ENCODE measurements at regions not wholly inside any gene's neighbourhood (a gene's known extent, or its start where the extent isn't known, plus 50 kb on each side); places are given as distances from the start of the nearest gene placed in this dataset.

DNA sequence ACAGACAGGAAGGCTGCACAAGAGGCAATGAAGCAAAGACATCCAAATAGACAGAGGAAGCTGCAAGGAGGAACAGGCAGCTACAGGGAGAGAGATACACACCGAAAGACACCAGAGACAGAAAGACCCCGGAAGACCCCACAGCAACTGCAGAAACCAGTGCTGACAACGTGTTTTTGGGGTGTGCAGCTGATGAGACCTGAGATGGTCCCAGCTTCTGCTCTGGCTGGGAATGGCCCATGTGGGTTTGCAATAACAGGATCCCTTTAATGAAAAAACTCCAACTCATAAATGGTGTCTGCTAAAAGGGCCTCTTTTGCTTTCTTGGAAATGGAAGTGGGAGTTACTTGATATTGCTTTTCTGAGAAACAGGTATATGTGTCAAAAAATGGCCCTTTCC lies 101.5 kb upstream of the CDH11 start:
- DNase-seq, result no peak

DNA sequence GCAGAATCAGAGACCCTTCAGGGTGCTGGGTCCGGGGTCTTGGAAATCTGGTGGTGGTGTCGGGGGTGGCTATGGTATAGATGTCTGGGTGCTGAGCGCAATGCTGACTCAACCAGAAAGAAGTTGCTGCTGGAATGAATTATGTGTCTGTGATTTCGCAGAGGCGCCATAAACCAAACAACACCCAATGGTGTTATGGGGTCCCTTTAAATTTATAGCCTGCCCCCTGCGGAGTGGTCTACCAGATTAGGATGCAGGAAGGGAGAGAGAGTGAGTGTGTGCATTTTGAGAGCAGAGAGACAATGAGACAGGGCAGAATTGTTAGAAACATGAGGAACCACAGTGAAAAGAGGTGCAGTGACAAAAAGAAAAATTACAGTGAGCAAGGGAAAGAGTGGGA lies 100.7 kb upstream of the CDH11 start:
- DNase-seq, result no peak

DNA sequence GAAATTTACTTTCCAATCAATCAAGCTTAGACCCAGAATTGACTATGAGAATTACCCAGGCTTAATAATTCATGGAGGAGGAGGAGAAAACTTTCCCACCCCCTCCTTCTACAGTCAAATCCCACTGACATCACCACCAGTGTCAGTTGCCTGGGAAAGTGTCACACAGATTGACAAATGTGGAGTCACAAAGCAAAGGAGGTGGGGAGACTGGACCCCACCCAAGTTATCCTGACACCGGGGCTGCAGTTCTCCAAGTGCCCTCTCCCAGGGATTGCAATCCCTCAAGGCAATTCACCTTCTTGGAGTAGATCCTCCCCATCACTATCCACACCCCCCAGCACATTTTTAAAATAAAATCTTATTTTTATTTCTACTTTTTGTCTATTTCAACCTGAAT lies 100.2 kb upstream of the CDH11 start:
- DNase-seq, result no peak

DNA sequence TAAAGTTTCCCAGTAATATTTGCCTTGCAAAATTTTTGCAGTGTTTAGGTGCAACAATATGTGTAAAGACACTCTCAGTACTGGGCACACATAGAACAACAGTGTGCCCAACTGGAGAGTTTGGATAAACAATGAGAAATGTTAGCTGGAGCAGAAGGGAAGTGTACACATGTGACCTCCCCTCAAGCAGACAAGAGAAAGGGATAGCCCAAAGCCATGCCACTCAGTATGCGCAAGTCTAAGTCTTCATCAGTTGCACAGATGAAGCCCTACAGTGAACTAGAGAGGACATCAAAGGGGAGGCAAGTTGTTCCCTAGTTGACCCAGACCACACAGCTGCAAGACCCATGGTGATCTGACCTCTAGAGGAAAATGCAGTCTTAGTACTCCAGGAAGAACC lies 97.9 kb upstream of the CDH11 start:
- DNase-seq, result no peak

DNA sequence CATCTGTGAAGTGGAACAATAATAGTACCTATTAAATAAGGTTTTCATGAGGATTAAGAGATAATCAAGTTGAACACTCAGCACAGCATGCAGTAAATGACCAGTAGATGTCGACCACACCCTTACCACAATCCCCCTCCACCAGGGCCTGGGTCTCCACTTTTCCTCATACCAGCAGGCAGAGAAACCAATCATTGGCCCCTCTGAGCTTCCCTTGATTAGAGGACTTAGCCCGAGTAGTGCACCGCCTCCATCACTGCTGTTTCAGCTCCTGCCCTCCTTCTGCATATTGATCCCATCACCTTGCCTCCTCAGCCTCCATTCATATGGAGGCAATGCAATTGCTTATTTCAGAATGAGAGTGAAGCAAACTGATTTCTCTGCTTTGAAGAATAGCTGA lies 96.5 kb upstream of the CDH11 start:
- DNase-seq, result no peak

DNA sequence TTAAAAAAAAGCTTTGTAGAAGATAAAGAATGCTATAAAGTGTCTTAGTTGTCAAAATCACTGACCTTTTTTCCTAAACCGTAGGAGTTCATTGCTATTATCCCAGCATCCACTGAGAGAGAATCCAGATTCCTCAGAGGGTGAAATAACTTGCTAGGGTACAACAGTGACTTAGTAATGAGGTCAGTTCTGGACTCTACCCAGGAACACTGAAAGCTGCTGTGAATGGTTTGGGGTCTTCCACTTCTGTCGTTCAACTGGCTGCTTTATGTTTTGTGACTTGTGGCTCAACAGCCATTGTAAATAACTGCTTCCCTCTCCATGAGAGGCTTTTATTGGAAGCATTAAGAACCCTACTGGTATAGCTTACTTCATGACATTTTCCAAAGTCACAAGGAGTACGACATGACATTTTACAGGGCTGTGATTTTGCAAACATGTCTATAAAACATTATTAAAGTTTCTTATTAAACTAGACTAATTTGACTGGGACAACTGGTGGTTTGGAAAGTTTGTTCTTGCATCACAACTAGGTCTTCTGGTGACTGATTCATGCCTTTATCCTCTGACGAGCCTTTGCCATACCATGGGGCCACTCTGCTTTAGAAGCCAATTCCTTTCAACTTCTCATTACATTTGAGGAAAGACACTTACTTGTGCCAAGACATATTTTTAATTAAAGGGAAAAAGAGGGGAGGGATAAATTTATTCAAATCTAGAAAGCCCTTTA lies 92.2 kb upstream of the CDH11 start:
- no peak for DNase-seq

DNA sequence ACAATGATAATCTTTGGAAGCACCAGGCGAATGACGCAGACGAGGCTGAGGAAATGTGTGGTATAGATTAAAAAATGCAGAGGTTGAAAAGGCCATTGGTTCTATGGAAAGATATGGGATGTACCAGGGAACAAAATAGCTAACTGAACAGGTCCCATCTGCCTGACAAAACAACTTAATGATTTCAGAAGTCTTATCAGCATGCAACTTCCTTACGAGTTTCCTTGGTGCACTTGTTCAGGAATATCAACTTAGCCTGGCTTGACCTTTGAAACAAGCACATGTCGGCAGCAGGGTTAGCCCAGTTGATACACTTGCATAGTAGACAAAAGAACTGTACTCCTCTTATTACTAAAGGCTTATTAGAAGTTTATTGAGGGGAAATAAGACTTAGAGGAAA lies 90.9 kb upstream of the CDH11 start:
- DNase-seq, result no peak

DNA sequence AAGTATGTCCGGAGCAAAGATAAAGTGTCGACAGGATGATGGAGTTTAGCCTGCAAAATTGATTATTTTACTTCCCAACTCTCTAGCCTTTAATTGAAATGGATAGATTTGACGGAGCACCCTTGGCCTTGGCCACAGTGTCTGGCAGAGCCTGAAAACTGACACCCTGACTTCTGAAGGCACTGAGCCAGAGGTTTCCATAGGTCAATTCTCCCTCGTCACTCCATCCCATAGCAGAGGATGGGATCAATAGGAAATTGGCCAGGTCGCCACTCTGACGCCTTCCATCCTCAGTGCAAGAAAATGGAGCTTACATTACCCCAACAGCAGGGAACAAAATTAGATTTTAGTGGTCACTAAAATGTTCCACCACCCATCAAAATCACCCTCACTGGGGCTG lies 90.4 kb upstream of the CDH11 start:
- DNase-seq, result no peak

DNA sequence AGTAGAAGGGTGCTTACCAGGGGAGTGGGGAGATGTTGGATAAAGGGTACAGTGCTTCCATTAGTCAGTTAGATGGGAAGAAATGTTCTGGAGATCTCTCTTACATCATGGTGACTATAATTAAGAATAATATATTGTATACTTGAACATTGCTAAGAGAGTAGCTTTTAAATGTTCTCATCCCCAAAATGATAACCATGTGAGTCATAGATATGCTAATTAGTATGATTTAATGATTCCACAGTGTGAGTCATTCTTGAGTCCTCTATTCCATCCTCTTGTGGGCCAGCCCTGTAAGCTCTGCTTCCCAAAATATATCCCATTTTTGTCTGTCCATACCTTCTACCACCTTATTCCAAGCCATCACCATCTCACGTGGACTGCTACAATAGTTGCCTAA lies 80.6 kb upstream of the CDH11 start:
- DNase-seq, result no peak

DNA sequence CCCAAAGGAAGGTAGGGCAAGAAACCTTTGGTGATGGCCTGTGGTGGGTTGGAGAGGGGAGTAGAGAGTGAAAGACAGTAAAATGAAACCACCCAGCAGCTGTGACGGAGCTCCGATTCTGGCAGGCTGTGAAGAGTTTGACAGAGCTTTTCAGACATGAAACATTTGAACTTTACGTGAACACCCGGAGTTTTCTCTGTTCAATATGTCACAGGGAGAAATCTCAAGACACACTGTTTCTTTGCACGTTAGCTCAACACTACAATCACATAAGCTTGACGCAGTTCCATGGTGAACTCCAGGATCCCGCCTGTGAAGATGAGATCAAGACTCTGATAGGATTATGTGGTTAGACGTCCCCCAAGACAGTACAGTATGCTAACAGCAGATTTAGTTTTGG lies 79.6 kb upstream of the CDH11 start:
- no peak for DNase-seq

DNA sequence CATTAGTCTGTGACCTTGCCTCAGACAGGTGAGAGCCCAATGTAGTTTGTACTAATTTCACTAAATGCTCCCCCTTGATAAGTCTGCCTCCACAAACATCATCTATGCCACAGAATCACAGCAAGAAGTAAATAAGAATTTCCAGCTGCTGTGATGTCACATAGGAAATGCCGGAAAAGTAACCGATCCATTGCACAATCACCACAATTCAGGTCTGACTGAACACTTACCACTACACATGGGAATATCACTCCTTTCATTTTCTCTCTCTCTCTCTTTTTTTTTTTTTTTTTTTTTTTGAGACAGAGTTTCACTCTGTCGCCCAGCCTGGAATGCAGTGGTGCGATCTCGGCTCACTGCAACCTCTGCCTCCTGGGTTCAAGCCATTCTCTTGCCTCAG lies 79.0 kb upstream of the CDH11 start:
- no peak for DNase-seq

DNA sequence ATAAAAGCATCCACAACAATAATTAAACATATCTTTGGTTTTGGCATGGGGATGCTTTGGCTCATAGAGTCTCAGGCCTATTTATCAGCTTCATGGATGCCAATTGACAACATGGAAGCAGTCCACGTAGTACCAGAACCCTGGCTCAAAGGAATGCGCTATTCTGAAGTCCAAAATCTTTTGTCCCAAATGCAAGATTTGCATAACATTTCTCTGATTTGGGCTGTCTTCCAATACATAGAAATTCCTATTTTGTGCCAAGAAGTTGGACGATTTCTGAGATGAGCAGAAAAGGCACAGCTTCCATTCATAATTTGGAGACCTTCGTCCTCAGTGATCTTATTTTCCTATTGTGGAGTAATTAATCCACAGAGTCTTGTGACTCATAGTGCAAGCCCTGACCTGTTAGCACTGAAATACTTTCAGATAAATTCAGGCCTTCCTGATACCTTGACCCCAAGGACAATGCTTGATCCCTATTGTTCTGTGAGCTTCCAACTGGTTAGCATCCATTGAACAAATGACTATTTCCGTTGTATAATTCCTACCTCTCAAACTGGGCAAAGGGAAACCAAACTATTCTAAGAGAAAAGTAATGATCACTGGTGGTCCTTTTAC lies 78.4 kb upstream of the CDH11 start:
- DNase-seq, result no peak

DNA sequence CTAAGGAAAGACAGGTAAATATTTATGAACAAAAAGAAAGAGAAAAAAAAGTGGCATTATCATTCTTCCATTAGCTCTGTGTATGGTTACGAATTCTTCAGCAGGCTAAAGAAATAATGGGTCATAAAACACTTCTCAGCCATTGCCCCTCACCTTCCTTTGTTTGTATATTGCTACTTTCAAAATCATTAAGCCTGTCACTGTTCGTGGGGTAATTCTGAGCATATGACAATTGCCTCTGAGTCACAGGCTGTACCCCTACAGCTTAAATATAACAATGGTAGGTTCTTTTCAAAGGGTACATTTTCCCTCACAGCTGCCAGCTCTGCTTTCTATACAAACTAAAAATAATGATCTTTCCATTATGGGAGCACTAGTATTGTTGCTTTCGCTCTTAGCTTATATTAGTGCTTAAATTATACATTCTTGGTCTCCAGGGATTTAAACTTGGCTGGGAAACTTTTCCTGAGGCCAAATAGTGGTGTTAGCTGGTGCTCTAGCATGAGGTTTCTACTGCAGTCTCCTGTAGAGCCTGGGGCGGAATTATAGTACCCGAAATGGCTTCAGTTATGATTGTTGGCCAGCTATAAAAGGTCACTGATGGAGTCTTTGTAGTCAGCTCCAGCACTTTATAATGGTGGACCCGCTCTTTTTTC lies 74.7 kb upstream of the CDH11 start:
- DNase-seq, result no peak

DNA sequence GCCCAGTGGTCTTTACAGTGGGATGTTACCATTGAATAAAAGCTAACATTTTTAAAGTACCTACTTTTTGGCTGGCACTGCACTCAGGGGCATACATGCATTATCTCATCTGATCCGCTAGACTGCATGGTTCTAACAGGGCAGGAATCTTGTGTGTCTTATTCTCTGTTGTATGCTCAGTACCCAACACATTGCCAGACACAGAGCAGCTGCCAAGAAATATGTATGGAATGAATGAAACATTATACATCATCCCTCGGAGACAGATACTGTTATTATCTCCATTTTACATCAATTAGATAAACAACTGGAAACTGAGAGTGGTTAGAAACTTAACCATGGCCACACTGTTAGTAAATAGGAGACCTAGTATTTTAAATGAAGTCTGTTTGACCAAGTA lies 74.1 kb upstream of the CDH11 start:
- DNase-seq, result no peak

DNA sequence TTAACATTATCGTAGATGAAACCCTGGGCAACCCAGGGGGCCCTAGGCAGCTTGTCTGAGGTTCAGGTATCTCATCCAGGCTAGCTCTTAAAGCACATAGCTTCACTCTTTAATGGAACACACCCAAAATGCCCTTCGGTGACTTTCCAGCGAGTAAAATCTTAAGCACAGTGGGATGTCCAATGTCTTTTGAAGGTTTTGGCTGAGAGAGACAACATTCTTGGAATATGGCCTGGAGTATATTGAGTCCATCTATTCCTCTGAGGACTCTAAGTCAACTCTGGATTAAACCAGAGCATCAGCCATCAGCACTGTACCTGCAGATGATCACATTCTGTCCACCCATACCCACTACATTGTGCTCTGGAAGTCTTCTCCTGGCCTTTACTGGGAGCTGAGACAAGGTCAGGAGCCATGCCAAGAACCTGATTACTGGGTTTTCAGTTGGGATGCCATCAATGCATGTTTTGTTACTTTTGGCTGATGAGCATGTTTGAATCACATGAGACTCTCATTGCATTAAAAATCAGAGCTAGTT lies 63.4 kb upstream of the CDH11 start:
- DNase-seq, result no peak

DNA sequence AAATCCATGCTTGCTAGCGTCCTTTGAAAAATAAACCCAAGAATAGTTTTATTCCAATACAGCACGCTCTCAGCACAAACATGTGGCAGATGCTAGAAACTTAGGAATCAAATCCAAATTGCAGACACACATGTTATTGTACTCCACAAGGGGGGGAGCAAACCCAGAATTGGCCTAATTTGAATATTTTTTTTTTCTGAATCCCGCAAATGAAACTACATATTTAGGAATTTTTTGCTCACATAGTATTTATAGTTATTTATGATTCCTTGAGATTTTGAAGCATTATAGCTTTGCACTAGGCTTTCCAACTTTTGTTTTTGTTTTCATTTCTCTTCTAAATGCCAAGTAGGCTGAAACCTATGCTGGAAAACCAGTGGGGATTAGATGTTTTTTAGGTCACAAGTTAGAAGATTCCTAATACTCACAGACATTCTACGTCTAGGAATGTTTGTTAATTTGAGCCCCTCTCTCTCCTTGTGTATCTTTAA lies 59.3 kb upstream of the CDH11 start:
- DNase-seq, result no peak

DNA sequence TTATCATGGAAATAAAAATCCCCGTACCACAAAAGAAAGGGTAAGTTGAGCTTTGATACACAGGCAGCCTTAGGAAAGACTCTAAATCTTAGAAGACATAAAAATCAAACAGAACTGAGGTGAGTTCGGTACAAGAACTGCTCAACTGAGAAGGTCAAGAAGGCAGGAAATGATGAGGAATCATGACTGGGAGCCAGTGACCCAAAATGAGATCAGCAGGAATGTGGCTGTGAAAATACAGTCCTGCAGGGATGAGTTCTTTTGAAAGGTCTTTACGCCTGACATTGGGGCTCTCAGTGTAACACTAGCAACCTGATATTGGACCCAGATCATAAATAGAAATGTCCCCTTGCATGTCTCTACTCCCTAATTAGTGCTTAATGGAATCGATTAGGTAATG lies 56.3 kb upstream of the CDH11 start:
- DNase-seq, result no peak

DNA sequence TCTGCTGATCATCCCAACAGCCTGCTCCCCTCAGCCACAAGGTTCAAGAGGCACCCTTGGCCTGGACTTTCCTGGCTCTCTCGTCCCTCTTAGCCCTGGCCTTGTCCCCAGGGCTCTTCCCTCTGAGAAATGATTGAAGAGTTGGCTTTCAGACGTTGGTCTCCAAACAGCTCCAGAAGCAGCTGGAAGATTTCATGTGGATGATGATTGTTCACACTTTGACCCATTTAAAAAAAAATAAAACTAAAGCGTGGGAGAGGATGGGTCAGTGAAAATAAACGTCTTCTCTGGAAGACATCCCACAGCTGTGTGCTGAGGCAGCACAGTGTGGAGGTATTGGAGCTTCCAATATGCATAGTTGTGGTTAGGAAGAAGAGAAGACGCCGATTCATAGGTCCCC lies 54.7 kb upstream of the CDH11 start:
- DNase-seq, result no peak

DNA sequence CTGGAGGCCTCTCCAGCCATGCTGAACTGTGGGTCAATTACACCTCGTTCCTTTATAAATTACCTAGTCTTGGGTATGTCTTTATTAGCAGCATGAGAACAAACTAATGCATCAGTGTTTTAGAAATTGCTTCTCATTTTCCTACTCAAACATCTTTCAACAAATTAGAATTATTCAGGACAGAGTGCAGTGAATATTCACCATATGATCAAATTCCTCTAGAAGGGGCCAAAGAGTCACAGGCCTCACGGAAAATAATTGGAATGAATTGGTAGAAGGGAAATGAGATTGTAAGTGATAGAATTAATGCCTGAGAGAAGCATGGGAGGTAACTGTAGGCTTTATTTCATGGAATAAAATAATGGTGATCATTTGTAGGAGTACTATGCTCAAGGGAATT lies 50.5 kb upstream of the CDH11 start:
- DNase-seq, result no peak
